SIG-M5 (cell line): ENCODE measurements at regions not wholly inside any gene's neighbourhood (a gene's known extent, or its start where the extent isn't known, plus 50 kb on each side); places are given as distances from the start of the nearest gene placed in this dataset.
"Not testable (repeated sequence)": the region's sequence is repeated elsewhere in the genome, so short reads cannot be mapped to it uniquely, and the experiment has no call there.

ENCODE experiments used
- DNase-seq: peaks from one replicate; lab custom pipeline; 2025; lab: John Stamatoyannopoulos, UW

DNA sequence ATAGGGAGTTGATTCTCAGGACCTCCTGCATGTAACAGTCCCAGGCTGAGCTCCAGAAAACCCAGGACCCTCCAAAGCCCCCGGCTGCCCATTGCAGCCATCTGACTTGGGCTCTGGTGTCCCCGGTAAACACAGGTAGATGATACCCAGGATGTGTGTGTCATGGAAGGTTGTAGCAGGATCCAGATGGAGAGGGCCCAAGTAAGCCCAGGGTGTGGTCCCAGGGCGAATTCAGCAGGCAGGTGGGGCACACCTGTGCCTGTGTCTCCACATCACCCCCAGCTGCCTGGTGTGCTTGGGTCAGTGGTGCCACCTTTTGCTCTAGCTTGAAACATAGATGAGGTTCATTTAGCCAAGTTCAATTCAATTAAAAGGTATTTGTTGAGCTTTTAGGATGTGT, 524.1 kb downstream of the GLRX3 start:
- DNase-seq = no peak

DNA sequence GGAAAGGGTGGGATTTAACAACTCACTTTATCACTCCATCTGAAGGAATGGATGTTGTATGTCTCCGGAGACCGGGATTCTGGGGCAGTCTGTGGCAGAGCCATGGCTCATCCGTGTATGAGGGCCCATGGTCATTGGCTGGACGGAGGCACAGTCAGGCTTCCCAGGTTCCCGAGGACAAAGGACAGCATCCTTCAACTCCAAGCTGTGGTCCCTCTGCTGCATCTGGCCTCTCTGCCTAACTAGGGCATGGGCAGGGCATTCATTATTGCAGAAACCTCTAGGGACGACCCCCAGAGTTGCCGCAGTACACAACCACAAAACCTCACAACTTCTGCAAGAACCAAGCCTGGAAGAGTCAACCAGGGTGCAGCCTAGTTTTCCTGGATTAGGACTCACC, 525.2 kb downstream of the GLRX3 start:
- no peak for DNase-seq

DNA sequence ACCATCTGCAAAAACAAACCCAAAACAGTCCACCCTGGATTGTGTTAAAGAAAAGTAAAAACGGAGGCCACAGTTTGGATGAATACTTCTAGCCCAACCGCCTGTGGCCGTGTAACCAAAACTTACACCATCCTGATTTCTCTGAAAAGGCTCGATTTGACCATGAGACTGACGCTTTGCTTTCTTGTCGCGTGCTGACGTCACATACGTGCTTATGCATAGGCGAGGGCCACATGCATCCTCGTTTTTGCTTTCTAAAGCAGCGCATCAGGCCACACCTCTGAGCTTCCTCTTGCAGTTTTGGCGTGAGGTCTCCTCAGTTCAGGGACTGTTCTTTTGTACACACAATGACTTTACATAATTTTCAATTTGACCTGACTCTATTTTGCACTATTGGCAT, 526.6 kb downstream of the GLRX3 start:
- no peak for DNase-seq

- DNase-seq = no peak
Measured at GRCh38 chr10:130664526-130664925, 528.3 kb downstream of the GLRX3 start.

DNA sequence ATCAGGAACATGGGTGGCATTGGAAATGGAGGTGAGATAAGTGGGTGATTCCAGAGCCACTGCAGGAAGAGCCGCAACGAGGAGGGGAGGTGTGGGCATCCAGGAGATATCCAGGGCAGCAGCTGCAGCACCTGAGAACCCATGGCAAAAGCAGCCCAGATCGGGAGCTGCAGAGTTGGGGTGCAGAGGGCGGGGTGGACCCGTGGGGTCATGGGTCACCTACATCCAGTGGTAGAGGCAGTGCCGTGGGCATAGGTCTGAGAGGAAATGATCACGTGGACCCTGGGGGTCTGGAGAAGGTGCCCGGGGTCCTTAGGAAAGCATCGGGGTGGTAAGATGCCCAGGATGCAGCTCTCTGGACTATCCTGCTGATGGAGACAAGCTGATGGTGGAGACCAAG, 530.0 kb downstream of the GLRX3 start:
- DNase-seq = no peak

- no peak for DNase-seq
Measured at GRCh38 chr10:130686689-130687300, 550.6 kb downstream of the GLRX3 start.

- no peak for DNase-seq
Measured at GRCh38 chr10:130687566-130687965, 551.4 kb downstream of the GLRX3 start.

DNA sequence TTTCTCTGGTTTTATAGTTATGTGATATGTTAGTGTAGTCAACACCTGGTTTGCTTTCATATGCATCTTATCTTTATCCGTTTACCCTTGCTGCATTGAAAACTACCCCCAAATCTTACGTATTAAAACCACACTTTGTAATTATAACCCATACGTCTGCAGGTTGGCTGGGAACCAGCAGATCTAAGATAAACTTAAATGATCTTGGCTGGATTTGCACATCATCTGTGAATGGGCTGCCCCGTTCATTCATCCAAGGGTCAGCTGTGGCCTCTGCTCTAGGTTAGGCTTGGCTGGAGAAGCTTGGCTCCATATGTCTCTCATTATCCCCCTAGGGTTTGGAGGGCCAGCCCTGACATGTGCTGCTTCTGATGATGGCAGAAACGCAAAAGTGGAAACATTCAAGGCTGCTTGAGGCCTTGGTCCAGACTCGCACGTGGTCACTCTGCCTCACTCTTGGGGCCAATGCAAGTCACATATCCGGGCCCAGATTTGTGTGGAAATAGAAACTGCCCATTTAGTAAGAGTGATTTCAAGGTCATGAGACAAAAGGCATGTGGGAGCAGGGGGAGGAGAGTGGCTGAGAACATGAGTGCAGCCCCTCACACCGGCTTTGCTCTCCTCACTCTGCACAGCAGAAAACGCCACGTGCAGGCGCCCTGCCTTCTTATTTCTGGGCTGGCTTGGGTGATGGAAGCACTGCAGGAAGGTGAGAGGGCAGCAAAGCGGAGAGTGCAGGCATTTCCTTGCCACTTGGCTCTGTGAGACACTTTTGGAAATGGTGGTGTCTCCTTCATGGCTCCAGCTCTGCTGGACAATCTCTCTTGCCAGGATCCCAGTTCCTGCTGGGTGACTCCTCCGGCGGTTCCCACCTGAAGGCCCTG, 553.8 kb downstream of the GLRX3 start:
- no peak for DNase-seq

GRCh38 chr10:130691776-130692175, 555.6 kb downstream of the GLRX3 start:
- DNase-seq = no peak

DNA sequence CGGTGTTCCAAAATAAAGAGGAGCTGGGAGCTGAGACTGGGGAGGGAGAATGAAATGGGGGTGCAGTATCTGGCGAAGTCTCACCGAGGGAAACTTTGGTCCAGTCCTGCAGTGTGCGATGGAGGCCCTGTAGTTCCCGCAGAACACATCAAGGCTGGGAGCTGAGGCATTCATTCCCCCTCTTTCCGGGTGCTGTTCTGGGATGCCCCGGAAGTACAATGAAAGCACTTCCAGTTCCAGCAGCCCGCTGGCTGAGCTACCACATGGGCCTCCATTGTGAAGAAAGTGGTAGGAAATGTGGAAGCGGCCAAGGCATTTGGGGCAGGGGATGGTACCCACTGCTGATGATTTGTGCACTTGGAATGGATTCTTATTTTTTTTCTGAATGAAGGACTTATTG, 560.7 kb downstream of the GLRX3 start:
- DNase-seq = no peak

- no peak for DNase-seq
Measured at GRCh38 chr10:130707389-130707979, 571.3 kb downstream of the GLRX3 start.

GRCh38 chr10:130708465-130709070, 572.4 kb downstream of the GLRX3 start:
- no peak for DNase-seq

- DNase-seq = no peak
Measured at GRCh38 chr10:130709415-130709814, 573.2 kb downstream of the GLRX3 start.

DNA sequence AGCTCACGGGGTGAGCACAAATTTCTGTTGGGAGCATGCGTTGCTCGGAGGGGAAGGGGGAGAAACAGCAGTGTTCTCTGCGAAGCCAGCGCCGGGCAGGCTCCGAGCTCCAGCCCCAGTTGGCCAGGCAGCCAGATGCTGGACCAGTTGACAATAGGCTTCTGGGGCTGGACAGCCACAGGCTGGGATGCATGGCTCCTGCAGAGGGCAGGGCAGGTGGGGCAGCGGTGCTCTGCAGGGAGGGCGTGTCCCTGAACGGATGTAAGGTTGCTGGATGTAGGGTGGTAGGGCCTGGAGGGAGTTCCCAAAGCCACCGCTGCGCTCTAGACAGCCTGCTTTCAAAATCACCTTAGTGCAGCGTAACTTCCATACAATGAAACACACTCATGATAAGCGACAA, 574.9 kb downstream of the GLRX3 start:
- no peak for DNase-seq

DNA sequence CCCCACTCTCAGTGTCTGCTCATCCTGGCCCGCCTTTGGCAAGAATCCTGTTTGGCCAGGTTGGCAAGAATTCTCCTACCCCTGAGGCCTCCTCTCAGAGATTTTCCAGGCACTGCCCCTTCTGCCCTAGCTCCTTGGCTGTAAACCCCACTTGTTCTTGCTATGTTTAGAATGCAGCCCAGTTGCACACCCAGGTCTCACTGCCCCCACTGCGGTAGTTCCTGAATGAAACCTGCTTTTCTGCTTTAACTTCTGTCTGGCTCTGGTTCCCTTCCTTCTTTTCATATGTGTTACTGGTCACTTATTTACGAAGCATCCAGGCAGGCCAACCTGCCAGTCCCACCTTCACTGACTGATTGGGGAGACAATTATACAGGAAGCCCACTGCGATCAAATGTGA, 576.9 kb downstream of the GLRX3 start:
- DNase-seq = no peak

- DNase-seq = no peak
Measured at GRCh38 chr10:130713731-130714130, 577.5 kb downstream of the GLRX3 start.

- no peak for DNase-seq
Measured at GRCh38 chr10:130714742-130715467, 578.7 kb downstream of the GLRX3 start.

DNA sequence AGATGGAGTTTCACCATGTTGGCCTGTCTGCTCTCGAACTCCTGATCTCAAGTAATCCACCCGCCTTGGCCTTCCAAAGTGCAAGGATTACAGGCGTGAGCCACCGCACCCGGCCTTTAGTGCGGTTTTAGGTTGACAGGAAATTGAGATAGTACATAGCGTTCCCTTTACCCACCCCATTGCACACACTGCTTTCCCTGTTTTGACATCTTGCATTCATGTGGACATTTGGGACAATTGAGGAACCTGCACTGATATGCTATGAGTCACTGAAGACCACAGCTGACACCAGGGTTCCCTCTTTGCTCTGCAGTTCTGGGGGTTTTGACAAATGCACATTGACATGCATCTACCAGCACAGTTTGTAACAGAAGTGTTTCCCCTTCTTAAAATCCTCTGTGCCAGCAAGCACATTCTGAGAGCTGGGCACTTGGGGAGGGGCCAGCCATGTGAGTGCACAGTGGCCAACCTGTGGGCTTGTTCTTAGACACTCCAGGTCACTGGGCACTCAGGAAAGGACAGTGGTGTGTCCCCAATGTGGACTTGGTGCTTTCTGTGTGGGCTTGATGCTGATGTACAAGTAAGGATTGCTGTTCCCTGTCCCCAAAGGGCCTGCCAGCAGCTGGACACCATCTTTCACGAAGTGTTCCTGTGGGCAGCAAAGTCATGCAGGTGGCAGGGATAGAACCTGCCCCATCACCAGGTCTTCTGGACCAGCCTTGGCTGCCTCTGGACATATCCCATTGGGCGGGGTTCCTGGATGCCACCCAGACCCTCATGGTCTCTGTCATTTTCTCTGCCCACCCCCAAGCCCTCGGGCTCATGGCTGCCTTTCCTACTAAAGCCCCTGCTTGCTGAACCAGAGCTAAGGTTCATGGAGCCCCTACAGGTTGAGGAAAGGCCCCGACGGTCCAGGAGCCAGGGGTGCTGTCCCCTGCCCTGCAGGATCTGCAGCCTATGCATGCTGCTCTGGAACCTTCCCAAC, 579.8 kb downstream of the GLRX3 start:
- no peak for DNase-seq

DNA sequence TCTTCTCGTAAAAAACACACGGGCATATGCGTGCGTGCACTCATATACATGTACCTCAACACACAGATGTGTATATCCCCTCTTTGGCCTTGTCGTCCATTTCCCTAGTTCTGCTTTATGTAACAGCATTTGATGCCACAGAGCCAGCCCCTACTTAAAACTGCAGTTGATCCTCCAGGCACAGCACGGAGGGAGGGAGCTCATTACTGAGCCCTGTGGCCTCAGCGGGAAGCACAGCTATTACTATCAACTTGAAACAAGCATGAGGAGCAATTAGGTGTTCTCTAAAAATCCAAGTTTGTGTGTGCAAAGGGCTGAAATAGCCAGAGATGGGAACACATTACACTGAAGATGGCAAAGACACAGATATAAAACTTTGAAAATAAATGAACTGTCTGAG, 580.9 kb downstream of the GLRX3 start:
- DNase-seq = no peak

DNA sequence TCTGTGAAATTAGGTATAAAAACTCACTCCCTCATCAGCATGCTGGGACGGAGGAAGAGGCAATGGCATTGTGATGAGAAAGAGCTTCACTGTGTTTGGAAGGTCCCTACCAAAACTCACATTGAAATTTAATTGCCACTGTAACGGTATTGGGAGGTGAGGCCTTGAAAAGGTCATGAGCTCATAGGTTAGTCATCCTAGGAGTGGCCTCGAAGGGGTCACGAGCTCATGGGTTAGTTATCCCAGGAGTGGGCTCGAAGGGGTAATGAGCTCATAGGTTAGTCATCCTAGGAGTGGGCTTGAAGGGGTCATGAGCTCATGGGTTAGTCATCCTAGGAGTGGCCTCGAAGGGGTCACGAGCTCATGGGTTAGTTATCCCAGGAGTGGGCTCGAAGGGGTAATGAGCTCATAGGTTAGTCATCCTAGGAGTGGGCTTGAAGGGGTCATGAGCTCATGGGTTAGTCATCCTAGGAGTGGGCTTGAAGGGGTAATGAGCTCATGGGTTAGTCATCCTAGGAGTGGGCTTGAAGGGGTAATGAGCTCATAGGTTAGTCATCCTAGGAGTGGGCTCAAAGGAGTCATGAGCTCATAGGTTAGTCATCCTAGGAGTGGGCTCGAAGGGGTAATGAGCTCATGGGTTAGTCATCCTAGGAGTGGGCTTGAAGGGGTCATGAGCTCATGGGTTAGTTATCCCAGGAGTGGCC, 582.7 kb downstream of the GLRX3 start:
- not testable (repeated sequence) for DNase-seq

DNA sequence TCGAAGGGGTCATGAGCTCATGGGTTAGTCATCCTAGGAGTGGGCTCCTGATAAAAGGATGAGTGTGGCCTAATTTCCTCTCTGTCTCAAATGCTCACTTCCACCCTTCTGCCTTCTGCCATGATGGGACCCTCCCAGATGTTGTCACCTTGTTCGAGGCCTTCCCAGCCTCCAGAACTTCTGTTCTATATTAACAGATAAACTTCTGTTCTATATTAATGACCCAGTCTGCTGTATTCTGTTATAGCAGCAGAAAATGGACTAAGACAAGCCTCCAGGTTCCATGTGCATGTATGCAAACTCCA, 583.2 kb downstream of the GLRX3 start:
- DNase-seq = no peak
